Activated naive CD8-positive, alpha-beta T cell treated with anti-CD3 and anti-CD28 coated beads for 36 hours (primary cell): ENCODE measurements at regions not wholly inside any gene's neighbourhood (a gene's known extent, or its start where the extent isn't known, plus 50 kb on each side); places are given as distances from the start of the nearest gene placed in this dataset.

Experiments used
- DNase-seq: peaks from one replicate; pipeline ENCODE4 v3.0.0; 2021
- H3K27ac Mint-ChIP-seq: one replicate; pipeline ENCODE4 v1.8.0; 2022; ENCODE audit warnings: mild to moderate bottlenecking, moderate library complexity, mixed read lengths
- H3K27me3 Mint-ChIP-seq: one replicate; pipeline ENCODE4 v1.8.0; 2022; ENCODE audit warnings: mild to moderate bottlenecking, mixed read lengths
- H3K36me3 Mint-ChIP-seq: one replicate; pipeline ENCODE4 v1.8.0; 2021; ENCODE audit warnings: mild to moderate bottlenecking, mixed read lengths
- H3K4me1 Mint-ChIP-seq: one replicate; pipeline ENCODE4 v1.8.0; 2021; ENCODE audit warnings: mixed read lengths
- H3K4me3 Mint-ChIP-seq: one replicate; pipeline ENCODE4 v1.8.0; 2022; ENCODE audit warnings: mild to moderate bottlenecking, moderate library complexity, mixed read lengths
- H3K9me3 Mint-ChIP-seq: one replicate; pipeline ENCODE4 v1.8.0; 2022; ENCODE audit warnings: mixed read lengths

DNA sequence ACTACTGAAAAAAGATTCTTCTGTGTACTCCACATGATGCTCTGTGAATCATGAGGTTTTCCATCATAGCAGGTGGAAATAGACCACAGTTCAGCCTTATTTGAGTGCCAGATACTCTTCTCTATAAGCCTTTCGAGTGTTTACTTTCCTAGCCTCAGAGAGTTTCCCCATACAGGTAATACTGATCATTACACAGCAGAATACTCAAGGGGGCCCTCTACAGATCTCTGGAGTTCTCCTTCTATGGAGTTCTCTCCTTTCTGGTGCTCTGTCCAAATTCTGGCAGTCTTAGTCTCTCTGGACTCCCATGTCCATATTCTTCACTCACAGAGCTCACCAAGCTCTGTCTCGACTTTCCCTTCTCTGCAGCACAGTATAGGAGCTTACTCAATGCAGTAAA, 175.7 kb upstream of the CARD18 start:
- no peak for DNase-seq
- Mint-ChIP-seq H3K4me3 (no peak overlapping the region), H3K9me3 (no peaks in the 10 kb centered on the region), H3K27me3 (peaks cover 9% of the 10 kb centered on the region), H3K4me1 (no peaks in the 10 kb centered on the region), H3K27ac (no peak overlapping the region), H3K36me3 (no peaks in the 10 kb centered on the region)

- H3K27ac Mint-ChIP-seq, result no peak overlapping the region
- no peaks in the 10 kb centered on the region for H3K27me3 Mint-ChIP-seq
- no peak overlapping the region for H3K4me3 Mint-ChIP-seq
- H3K9me3 Mint-ChIP-seq, result no peaks in the 10 kb centered on the region
- H3K36me3 Mint-ChIP-seq, result no peaks in the 10 kb centered on the region
- no peaks in the 10 kb centered on the region for H3K4me1 Mint-ChIP-seq
- DNase-seq, result no peak
These were observed 172.7 kb upstream of the CARD18 start for GRCh38 chr11:105312266-105312665.

GRCh38 chr11:105298630-105299029, 159.1 kb upstream of the CARD18 start:
- peaks cover 1% of the 10 kb centered on the region for H3K36me3 Mint-ChIP-seq
- no peak overlapping the region for H3K4me3 Mint-ChIP-seq
- H3K9me3 Mint-ChIP-seq, result no peaks in the 10 kb centered on the region
- DNase-seq, result no peak
- H3K27ac Mint-ChIP-seq, result no peak overlapping the region
- peaks cover 8% of the 10 kb centered on the region for H3K4me1 Mint-ChIP-seq
- peaks cover 12% of the 10 kb centered on the region for H3K27me3 Mint-ChIP-seq

DNA sequence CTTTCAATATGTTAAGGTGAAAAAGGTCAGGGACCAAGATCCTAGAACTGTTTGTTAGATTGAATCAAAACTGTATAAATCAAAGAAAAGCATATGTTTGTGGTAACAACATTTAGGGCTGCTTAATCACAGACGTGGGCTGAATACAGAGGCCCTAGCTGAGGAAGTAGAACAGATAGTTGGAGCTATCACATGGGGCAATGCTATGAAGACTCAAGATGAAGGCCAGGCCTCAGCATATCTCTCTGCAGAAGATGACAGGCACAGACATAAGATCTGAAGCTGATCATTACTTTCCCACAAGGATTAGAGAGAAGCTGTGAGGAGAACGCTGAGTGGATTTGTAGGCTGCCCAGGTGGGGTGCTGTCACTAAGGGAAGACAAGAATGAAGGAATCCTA, 158.6 kb upstream of the CARD18 start:
- Mint-ChIP-seq H3K9me3 (no peaks in the 10 kb centered on the region), H3K36me3 (peaks cover 1% of the 10 kb centered on the region), H3K4me1 (peaks cover 8% of the 10 kb centered on the region), H3K27me3 (peaks cover 11% of the 10 kb centered on the region), H3K4me3 (no peak overlapping the region), H3K27ac (no peak overlapping the region)
- DNase-seq, result no peak

- H3K27me3 Mint-ChIP-seq, result peaks cover 9% of the 10 kb centered on the region
- DNase-seq, result no peak
- no peak overlapping the region for H3K4me3 Mint-ChIP-seq
- peaks cover 1% of the 10 kb centered on the region for H3K36me3 Mint-ChIP-seq
- peaks cover 8% of the 10 kb centered on the region for H3K4me1 Mint-ChIP-seq
- peak overlapping the region; percentile 79 for H3K27ac Mint-ChIP-seq
- no peaks in the 10 kb centered on the region for H3K9me3 Mint-ChIP-seq
These were observed 157.9 kb upstream of the CARD18 start for GRCh38 chr11:105297463-105297862.

GRCh38 chr11:105296806-105297205, 157.2 kb upstream of the CARD18 start:
- H3K9me3 Mint-ChIP-seq, result no peaks in the 10 kb centered on the region
- H3K36me3 Mint-ChIP-seq, result peaks cover 1% of the 10 kb centered on the region
- DNase-seq, result no peak
- peaks cover 9% of the 10 kb centered on the region for H3K27me3 Mint-ChIP-seq
- H3K4me3 Mint-ChIP-seq, result no peak overlapping the region
- H3K4me1 Mint-ChIP-seq, result peaks cover 8% of the 10 kb centered on the region
- H3K27ac Mint-ChIP-seq, result peak overlapping the region; percentile 49

DNA sequence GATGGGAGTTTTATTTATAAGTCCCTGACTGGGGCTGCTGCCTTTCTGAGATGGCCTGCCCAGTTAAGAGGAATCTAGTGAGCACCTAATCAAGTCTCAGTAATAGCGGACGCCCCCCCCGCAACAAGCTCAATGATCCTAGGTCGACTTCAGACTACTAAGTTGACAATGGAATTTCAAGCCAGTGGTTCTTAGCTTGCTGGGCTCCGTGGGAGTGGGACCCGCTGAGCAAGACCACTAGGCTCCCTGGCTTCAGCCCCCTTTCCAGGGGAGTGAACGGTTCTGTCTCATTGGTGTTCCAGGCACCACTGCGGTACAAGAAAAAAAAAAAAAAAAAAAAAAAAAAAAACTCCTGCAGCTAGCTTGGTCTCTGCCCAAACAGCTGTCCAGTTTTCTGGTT, 156.8 kb upstream of the CARD18 start:
- Mint-ChIP-seq H3K27me3 (peaks cover 9% of the 10 kb centered on the region), H3K9me3 (no peaks in the 10 kb centered on the region), H3K4me3 (no peak overlapping the region), H3K27ac (no peak overlapping the region), H3K36me3 (peaks cover 1% of the 10 kb centered on the region), H3K4me1 (peaks cover 8% of the 10 kb centered on the region)
- DNase-seq, result no peak

GRCh38 chr11:105282658-105283057, 143.1 kb upstream of the CARD18 start:
- no peak overlapping the region for H3K4me3 Mint-ChIP-seq
- H3K4me1 Mint-ChIP-seq, result no peaks in the 10 kb centered on the region
- no peak for DNase-seq
- H3K36me3 Mint-ChIP-seq, result no peaks in the 10 kb centered on the region
- peaks cover 19% of the 10 kb centered on the region for H3K27me3 Mint-ChIP-seq
- H3K27ac Mint-ChIP-seq, result no peak overlapping the region
- H3K9me3 Mint-ChIP-seq, result no peaks in the 10 kb centered on the region

DNA sequence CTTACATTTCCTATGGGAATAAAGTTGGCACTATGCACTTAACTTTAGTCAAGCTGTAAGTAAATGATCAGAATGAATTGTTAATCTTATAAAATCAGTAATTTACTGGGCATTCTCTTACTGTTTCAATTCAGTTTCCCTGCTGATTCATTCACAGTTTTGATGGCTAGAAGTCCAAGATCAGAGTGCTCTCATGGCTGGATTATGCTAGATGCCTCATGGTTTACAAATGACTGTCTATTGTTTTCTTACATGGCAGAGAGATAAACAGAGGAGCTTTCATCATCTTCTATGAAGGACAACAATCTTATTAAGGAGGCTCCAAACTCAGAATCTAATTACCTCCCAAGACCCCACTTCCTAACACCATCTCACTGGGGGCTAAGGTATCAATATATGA, 135.1 kb upstream of the CARD18 start:
- DNase-seq, result no peak
- no peaks in the 10 kb centered on the region for H3K4me1 Mint-ChIP-seq
- no peak overlapping the region for H3K4me3 Mint-ChIP-seq
- no peak overlapping the region for H3K27ac Mint-ChIP-seq
- H3K9me3 Mint-ChIP-seq, result peaks cover 3% of the 10 kb centered on the region
- H3K36me3 Mint-ChIP-seq, result no peaks in the 10 kb centered on the region
- peaks cover 7% of the 10 kb centered on the region for H3K27me3 Mint-ChIP-seq

DNA sequence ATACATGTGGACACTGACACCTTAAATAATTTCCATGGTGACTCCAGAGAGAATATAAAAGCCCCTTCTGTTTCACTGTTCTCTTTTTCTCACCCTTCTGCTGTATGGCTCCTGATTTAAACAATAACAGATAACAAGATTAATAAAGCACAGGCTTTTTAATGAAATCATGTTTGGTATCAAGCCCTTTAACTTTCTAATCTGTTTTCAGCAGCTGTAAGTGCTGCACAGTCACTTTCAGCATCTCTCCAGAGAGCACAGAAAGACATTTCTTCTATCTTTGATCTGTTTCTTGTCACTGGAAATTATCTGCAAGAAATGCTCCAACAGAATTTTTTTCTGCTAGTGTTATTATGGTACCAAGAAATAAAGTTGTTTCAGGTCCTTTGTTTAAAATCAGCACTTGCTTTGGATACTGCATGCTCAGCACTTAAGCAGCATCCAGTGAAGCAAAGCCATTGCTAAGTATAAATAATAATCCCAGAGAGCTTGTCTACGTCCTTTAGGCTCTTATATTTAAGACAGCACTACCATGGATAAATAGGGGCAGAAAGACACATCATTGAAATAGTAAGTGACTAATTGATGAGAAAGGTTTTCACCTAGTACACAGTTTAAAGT, 134.2 kb upstream of the CARD18 start:
- no peak for DNase-seq
- Mint-ChIP-seq H3K9me3 (peaks cover 3% of the 10 kb centered on the region), H3K36me3 (no peaks in the 10 kb centered on the region), H3K27me3 (peaks cover 7% of the 10 kb centered on the region), H3K4me1 (no peaks in the 10 kb centered on the region), H3K27ac (no peak overlapping the region), H3K4me3 (no peak overlapping the region)

DNA sequence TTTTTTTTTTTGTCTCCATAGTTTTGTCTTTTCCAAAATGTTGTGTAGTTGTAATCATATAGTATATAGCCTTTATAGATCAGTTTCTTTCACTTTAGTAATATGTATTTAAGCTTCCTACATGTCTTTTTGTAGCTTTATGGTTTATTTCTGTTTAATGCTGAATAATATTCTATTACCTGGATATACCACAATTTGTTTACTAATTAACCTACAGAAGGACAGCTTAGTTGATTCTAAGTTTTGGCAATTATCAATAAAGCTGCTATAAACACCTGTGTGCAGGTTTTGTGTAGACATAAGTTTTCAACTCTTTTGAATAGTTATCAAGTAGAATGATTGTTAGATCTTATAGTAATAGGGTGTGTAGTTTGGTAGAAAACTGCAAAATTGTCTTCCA, 130.3 kb upstream of the CARD18 start:
- Mint-ChIP-seq H3K9me3 (peaks cover 3% of the 10 kb centered on the region), H3K27me3 (peaks cover 6% of the 10 kb centered on the region), H3K4me1 (peaks cover 2% of the 10 kb centered on the region), H3K27ac (no peak overlapping the region), H3K4me3 (no peak overlapping the region), H3K36me3 (no peaks in the 10 kb centered on the region)
- no peak for DNase-seq

- H3K36me3 Mint-ChIP-seq, result no peaks in the 10 kb centered on the region
- H3K27ac Mint-ChIP-seq, result no peak overlapping the region
- H3K9me3 Mint-ChIP-seq, result peaks cover 3% of the 10 kb centered on the region
- no peak overlapping the region for H3K4me3 Mint-ChIP-seq
- H3K27me3 Mint-ChIP-seq, result no peaks in the 10 kb centered on the region
- no peak for DNase-seq
- H3K4me1 Mint-ChIP-seq, result peaks cover 2% of the 10 kb centered on the region
These were observed 129.0 kb upstream of the CARD18 start for GRCh38 chr11:105268404-105269062.

GRCh38 chr11:105265845-105266244, 126.3 kb upstream of the CARD18 start:
- Mint-ChIP-seq H3K27me3 (no peaks in the 10 kb centered on the region), H3K9me3 (no peaks in the 10 kb centered on the region), H3K36me3 (no peaks in the 10 kb centered on the region), H3K4me3 (no peak overlapping the region), H3K4me1 (peaks cover 2% of the 10 kb centered on the region), H3K27ac (no peak overlapping the region)
- DNase-seq, result no peak

- DNase-seq, result no peak
- no peaks in the 10 kb centered on the region for H3K9me3 Mint-ChIP-seq
- peaks cover 2% of the 10 kb centered on the region for H3K4me1 Mint-ChIP-seq
- H3K36me3 Mint-ChIP-seq, result no peaks in the 10 kb centered on the region
- H3K27ac Mint-ChIP-seq, result no peak overlapping the region
- no peak overlapping the region for H3K4me3 Mint-ChIP-seq
- H3K27me3 Mint-ChIP-seq, result peaks cover 3% of the 10 kb centered on the region
These were observed 121.4 kb upstream of the CARD18 start for GRCh38 chr11:105260976-105261375.

- DNase-seq, result no peak
- H3K36me3 Mint-ChIP-seq, result no peaks in the 10 kb centered on the region
- no peak overlapping the region for H3K27ac Mint-ChIP-seq
- peaks cover under 1% of the 10 kb centered on the region for H3K27me3 Mint-ChIP-seq
- H3K4me1 Mint-ChIP-seq, result no peaks in the 10 kb centered on the region
- no peak overlapping the region for H3K4me3 Mint-ChIP-seq
- H3K9me3 Mint-ChIP-seq, result peaks cover 2% of the 10 kb centered on the region
These were observed 106.3 kb upstream of the CARD18 start for GRCh38 chr11:105245781-105246315.
